WTC11 (cell line): ENCODE measurements at regions not wholly inside any gene's neighbourhood (a gene's known extent, or its start where the extent isn't known, plus 50 kb on each side); places are given as distances from the start of the nearest gene placed in this dataset.

Experiments used
- ATAC-seq: fragments of 200-7000 bp; cut with Tn5 transposase; 2 replicates; pipeline ENCODE4 v1.10.0; 2021; ENCODE audit warnings: mild to moderate bottlenecking, moderate library complexity
- CTCF ChIA-PET: fragments of 300-600 bp; sonication (Branson Sonifier 250); formaldehyde crosslinking; loops from one replicate; lab custom pipeline; 2021; ENCODE audit warnings: antibody characterized with exemption; lab: Charles Lee
- POLR2A ChIA-PET: fragments of 350-600 bp; sonication (Branson Sonifier 250); formaldehyde crosslinking; loops from one replicate; lab custom pipeline; 2021; ENCODE audit warnings: antibody characterized with exemption; lab: Charles Lee
- DNase-seq: peaks from one replicate; pipeline ENCODE4 v3.0.0; 2021; ENCODE audit warnings: low spot score
- H3K27ac Mint-ChIP-seq: 2 replicates; pipeline ENCODE4 v1.8.0; 2021; ENCODE audit warnings: mixed read lengths
- H3K27me3 Mint-ChIP-seq: 2 replicates; pipeline ENCODE4 v1.8.0; 2021; ENCODE audit warnings: low read depth, mild to moderate bottlenecking, moderate library complexity, mixed read lengths
- H3K36me3 Mint-ChIP-seq: 2 replicates; pipeline ENCODE4 v1.8.0; 2021; ENCODE audit warnings: mixed read lengths
- H3K4me1 Mint-ChIP-seq: 2 replicates; pipeline ENCODE4 v1.8.0; 2022; ENCODE audit warnings: mixed read lengths
- H3K4me3 Mint-ChIP-seq: 2 replicates; pipeline ENCODE4 v1.8.0; 2021; ENCODE audit warnings: mild to moderate bottlenecking, moderate library complexity, mixed read lengths
- H3K9me3 Mint-ChIP-seq: 2 replicates; pipeline ENCODE4 v1.8.0; 2021; ENCODE audit warnings: mixed read lengths
- AR ChIP-seq: fragments of 250-450 bp; sonication (Bioruptor Pico); IDR thresholded peaks from 2 replicates; pipeline ENCODE4 v1.9.0; 2021; ENCODE audit warnings: mild to moderate bottlenecking
- CREM ChIP-seq: sonication (generic); formaldehyde crosslinking; IDR thresholded peaks from 2 replicates; pipeline ENCODE4 v1.8.1; 2022; ENCODE audit warnings: mild to moderate bottlenecking, missing genetic modification reagents, moderate library complexity
- ELF4 ChIP-seq: sonication (generic); formaldehyde crosslinking; IDR thresholded peaks from 2 replicates; pipeline ENCODE4 v1.8.1; 2022; ENCODE audit warnings: low read depth, mild to moderate bottlenecking, moderate library complexity, missing genetic modification reagents
- EMX1 ChIP-seq: fragments of 250-450 bp; sonication (Bioruptor Pico); IDR thresholded peaks from 2 replicates; pipeline ENCODE4 v1.8.0; 2021; ENCODE audit warnings: mild to moderate bottlenecking
- FOXP4 ChIP-seq: sonication (generic); formaldehyde crosslinking; IDR thresholded peaks from 2 replicates; pipeline ENCODE4 v1.8.0; 2022; ENCODE audit warnings: mild to moderate bottlenecking, missing genetic modification reagents
- GTF2I ChIP-seq: fragments of 250-450 bp; sonication (Bioruptor Pico); conservative IDR thresholded peaks from 2 replicates; pipeline ENCODE4 v1.4.0; 2021; ENCODE audit warnings: mild to moderate bottlenecking
- IRF2 ChIP-seq: sonication (generic); formaldehyde crosslinking; IDR thresholded peaks from 2 replicates; pipeline ENCODE4 v1.8.0; 2022; ENCODE audit warnings: low read depth, missing genetic modification reagents, borderline replicate concordance
- JUN ChIP-seq: sonication (generic); formaldehyde crosslinking; IDR thresholded peaks from 2 replicates; pipeline ENCODE4 v1.8.0; 2023; ENCODE audit warnings: mild to moderate bottlenecking, missing genetic modification reagents
- MXD4 ChIP-seq: fragments of 250-450 bp; sonication (Bioruptor Pico); IDR thresholded peaks from 2 replicates; pipeline ENCODE4 v1.8.0; 2021; ENCODE audit warnings: mild to moderate bottlenecking, moderate library complexity, borderline replicate concordance
- MYBL2 ChIP-seq: sonication (generic); formaldehyde crosslinking; IDR thresholded peaks from 2 replicates; pipeline ENCODE4 v1.8.1; 2023; ENCODE audit warnings: mild to moderate bottlenecking, moderate library complexity, missing genetic modification reagents
- NFATC4 ChIP-seq: fragments of 250-450 bp; sonication (Bioruptor Pico); IDR thresholded peaks from 2 replicates; pipeline ENCODE4 v1.9.0; 2021; ENCODE audit warnings: mild to moderate bottlenecking
- NFYB ChIP-seq: sonication (generic); formaldehyde crosslinking; conservative IDR thresholded peaks from 2 replicates; pipeline ENCODE4 v1.8.0; 2022; ENCODE audit warnings: low read depth, missing genetic modification reagents
- NR3C1 ChIP-seq: sonication (generic); formaldehyde crosslinking; conservative IDR thresholded peaks from 2 replicates; pipeline ENCODE4 v1.8.1; 2023; ENCODE audit warnings: low read depth, mild to moderate bottlenecking, missing genetic modification reagents
- RORB ChIP-seq: fragments of 250-450 bp; sonication (Bioruptor Pico); IDR thresholded peaks from 2 replicates; pipeline ENCODE4 v1.9.0; 2021; ENCODE audit warnings: mild to moderate bottlenecking
- TEAD1 ChIP-seq: sonication (generic); formaldehyde crosslinking; IDR thresholded peaks from 2 replicates; pipeline ENCODE4 v1.8.0; 2022; ENCODE audit warnings: mild to moderate bottlenecking, missing genetic modification reagents
- ZMAT4 ChIP-seq: fragments of 250-450 bp; sonication (Bioruptor Pico); IDR thresholded peaks from 2 replicates; pipeline ENCODE4 v1.9.0; 2021; ENCODE audit warnings: mild to moderate bottlenecking
- ZNF219 ChIP-seq: sonication (generic); formaldehyde crosslinking; IDR thresholded peaks from 2 replicates; pipeline ENCODE4 v1.8.0; 2023; ENCODE audit warnings: missing genetic modification reagents, mild to moderate bottlenecking, borderline replicate concordance
- ZNF317 ChIP-seq: sonication (generic); formaldehyde crosslinking; IDR thresholded peaks from 2 replicates; pipeline ENCODE4 v1.8.1; 2023; ENCODE audit warnings: low read depth, mild to moderate bottlenecking, moderate library complexity, missing genetic modification reagents, borderline replicate concordance
- ZNF396 ChIP-seq: fragments of 250-450 bp; sonication (Bioruptor Pico); IDR thresholded peaks from 2 replicates; pipeline ENCODE4 v1.8.0; 2021; ENCODE audit warnings: mild to moderate bottlenecking, moderate library complexity, borderline replicate concordance
- ZNF532 ChIP-seq: fragments of 250-450 bp; sonication (Bioruptor Pico); IDR thresholded peaks from 2 replicates; pipeline ENCODE4 v1.9.0; 2021; ENCODE audit warnings: mild to moderate bottlenecking, borderline replicate concordance

GRCh38 chr4:131584587-131584986 is 1564.5 kb upstream of the PCDH10 start:
- no peak for TF ChIP-seq AR (CRISPR knock-in tag)
- no peak for TF ChIP-seq CREM (CRISPR knock-in tag)
- TF ChIP-seq ZMAT4 (CRISPR knock-in tag): no peak
- no peak for TF ChIP-seq MYBL2
- TF ChIP-seq ZNF317 (CRISPR knock-in tag): no peak
- no peak for TF ChIP-seq NR3C1 (CRISPR knock-in tag)
- no peak for TF ChIP-seq RORB (CRISPR knock-in tag)
- TF ChIP-seq ZNF219 (CRISPR knock-in tag): no peak
- no peak for TF ChIP-seq TEAD1 (CRISPR knock-in tag)
- no peak for TF ChIP-seq IRF2 (CRISPR knock-in tag)
- no peak for TF ChIP-seq FOXP4 (CRISPR knock-in tag)
- TF ChIP-seq ZNF532: no peak
- TF ChIP-seq ZNF396 (CRISPR knock-in tag): no peak
- no peak for TF ChIP-seq JUN (CRISPR knock-in tag)
- TF ChIP-seq EMX1 (CRISPR knock-in tag): no peak
- TF ChIP-seq NFYB: no peak
- Mint-ChIP-seq H3K27me3 (no peaks in the 10 kb centered on the region), H3K27ac (no peak overlapping the region), H3K4me3 (no peak overlapping the region), H3K4me1 (no peaks in the 10 kb centered on the region), H3K9me3 (peaks cover 17% of the 10 kb centered on the region), H3K36me3 (no peaks in the 10 kb centered on the region; the same call in 1 of the 2 replicates)
- ChIA-PET POLR2A (no interaction called here), CTCF (no interaction called here)
- DNase-seq (no peak), ATAC-seq (no peak)

- POLR2A ChIA-PET: no interaction called here
- ATAC-seq (no peak), DNase-seq (no peak)
- CTCF ChIA-PET: no interaction called here
- Mint-ChIP-seq H3K27me3 (no peaks in the 10 kb centered on the region), H3K36me3 (no peaks in the 10 kb centered on the region), H3K27ac (no peak overlapping the region), H3K4me3 (no peak overlapping the region), H3K4me1 (no peaks in the 10 kb centered on the region)
- TF ChIP-seq GTF2I (CRISPR knock-in tag) (no peak), MXD4 (no peak), NFATC4 (CRISPR knock-in tag) (no peak), ELF4 (no peak)
- TF ChIP-seq, all 79 proteins: peak for 0
- peaks cover 5% of the 10 kb centered on the region; the same call in 1 of the 2 replicates for H3K9me3 Mint-ChIP-seq
These were observed 1554.0 kb upstream of the PCDH10 start for GRCh38 chr4:131595140-131595539.
